Activated CD4-positive, alpha-beta T cell treated with anti-CD3 and anti-CD28 coated beads, Interleukin-2, amount 50 U/mL, for 24 hours (primary cell): ENCODE measurements at regions not wholly inside any gene's neighbourhood (a gene's known extent, or its start where the extent isn't known, plus 50 kb on each side); places are given as distances from the start of the nearest gene placed in this dataset.

Source experiments
- DNase-seq, 2 donors: peaks; one replicate each; pipeline ENCODE4 v3.0.0-alpha.2; 2020; ENCODE audit warnings: low read depth in 1 of 2, low spot score in 1 of 2

DNA sequence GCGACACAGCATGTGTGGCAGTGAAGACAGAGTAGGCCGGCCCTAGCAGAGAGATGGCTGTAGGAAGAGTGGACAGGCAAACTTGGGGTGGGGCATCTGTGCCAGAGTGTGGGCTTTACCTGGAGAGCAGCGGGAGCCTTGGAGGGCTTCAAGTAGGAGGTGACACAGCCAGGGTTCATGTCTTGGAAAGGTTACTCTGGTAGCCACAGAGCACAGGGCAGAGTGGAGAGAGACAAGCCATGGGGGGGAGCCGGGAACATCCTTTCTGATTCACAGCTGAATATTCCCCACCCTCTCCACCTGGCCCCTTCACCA lies 53.5 kb upstream of the DIO3 start:
- no peak for DNase-seq

DNA sequence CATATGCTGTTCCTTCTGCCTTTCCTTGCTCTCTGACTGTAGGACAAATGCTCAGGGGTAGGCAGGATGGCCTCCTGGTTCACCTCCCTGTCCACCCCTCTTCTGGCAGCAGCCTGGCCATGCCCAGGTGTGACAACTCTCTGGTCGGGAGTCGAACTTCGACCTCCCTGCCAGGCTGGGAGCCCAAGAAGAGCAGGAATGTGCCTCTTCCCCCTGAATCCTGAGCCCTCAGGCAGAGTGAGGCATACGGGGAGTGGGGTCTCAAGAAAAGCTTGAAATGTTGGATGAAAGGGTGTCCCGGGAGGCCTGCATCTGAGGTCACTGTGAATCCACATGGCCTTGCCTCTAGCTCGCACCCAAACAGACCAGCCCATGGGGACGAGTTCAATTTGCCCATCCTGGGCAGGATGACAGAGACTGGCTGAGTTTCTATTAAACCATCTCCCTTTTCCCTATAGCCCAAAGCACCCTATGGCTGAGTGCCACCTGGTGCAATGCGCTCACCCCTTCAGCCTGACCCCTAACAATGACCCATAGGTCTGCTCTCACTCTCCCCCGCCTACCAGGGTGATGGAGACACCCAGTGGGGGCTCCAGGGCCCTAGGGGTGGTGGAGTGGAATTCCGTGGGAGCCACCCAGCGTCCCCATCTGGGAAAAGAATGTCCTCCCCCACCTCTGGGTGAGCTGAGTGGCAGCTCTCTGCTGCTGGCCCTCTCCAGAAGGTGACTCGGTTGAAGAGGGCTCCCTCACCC lies 52.9 kb upstream of the DIO3 start:
- no peak for DNase-seq

DNA sequence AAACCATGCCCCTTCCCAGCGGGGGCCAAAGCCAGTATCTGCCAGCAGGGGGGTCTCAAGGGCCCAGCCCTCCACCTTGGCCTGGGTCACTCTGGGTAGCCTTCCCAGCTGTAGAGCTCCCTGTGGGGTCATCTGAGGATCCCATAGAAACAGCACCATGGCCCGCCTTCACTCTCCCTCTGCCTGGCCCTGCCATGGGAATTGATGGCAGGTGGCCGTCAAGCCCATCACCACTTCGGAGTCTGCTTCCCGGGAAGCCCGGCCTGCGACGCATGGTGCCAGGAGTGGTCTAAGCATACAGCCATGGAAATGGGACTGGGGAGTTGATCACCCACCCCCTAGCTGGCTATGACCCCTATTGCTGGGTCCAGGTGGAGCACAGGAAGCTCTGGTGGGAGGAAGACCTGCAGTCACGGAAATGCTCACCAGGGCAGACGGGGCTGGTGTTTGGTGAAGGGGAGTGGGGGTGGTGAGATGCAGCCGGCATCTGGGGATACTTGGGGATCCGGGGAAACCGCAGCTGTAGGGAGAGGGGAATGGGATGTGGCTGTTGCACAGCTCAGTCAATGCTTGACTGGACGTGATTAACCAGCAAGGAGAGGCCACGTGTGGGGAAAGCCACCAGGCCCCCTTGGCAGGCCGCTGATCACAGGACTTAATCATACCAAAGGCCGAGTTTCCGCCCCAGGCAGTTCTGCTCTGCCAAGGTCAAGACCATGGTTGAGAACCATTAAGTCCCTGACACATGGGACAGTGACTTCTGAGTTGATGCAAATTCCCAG lies 52.2 kb upstream of the DIO3 start:
- no peak for DNase-seq

DNA sequence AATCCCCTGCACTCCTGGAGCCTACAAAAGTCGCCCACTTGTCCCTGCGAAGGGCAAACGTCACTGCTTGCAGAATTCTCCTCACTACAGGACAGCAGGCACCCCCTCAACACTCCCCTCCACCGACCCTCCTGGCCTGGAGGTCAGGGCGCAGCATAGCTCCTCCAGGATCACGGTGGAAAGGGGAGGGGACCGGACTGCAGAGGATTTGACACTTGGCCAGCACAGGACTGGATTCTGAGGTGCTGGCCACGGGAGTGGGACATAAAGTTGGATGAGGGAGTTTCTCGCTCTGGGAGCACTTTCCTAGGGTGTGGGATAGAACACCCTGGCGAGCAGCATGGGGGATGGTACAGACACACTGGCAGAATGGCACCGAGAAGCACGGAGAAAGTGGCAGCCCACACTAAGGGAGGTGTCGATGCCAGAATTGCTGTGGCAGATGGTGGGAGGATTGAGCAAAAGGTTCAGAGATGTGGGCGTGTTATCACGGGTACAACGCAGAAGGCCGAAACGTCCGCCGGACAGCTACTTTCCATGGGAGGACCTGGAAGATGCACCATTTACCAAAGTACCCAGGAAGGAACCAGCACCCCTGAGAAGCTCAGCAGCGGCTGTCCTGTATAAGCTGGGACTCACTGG lies 51.4 kb upstream of the DIO3 start:
- no peak for DNase-seq

DNA sequence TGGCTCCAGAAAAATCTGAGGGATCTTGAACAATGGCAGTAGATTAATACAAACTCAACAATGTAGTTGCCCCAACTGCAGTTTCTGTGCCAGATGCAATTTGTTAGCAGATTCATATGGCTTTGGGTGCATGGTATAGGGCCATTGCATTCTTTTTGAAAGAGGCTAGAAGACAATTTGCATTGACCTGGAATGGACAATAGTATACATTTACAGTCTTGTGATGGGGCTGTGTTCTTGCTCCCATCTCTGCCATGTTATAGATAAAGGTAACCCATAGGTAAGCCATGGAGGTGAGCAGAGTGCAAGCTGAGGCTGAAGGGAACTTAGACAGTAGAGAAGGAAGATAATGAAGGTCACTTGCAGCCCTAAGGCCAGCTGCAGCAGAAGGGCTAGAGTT lies 50.1 kb upstream of the DIO3 start:
- DNase-seq = no peak
